AG09309 (cell line): ENCODE measurements at regions not wholly inside any gene's neighbourhood (a gene's known extent, or its start where the extent isn't known, plus 50 kb on each side); places are given as distances from the start of the nearest gene placed in this dataset.
"Not testable (repeated sequence)": the region's sequence is repeated elsewhere in the genome, so short reads cannot be mapped to it uniquely, and the experiment has no call there.

Experiments
- DNase-seq: peaks from one replicate; pipeline ENCODE4 v3.0.0-alpha.2; 2010; ENCODE audit warnings: low read depth
- H3K4me3 ChIP-seq: 2 replicates; pipeline ENCODE4 v1.5.1; 2011; ENCODE audit warnings: mild to moderate bottlenecking, low read depth, low read length, moderate library complexity; ENCODE audit not compliant: control insufficient read depth
- CTCF ChIP-seq: IDR thresholded peaks from 2 replicates; pipeline ENCODE4 v1.5.1; 2011; ENCODE audit warnings: mild to moderate bottlenecking, low read depth, low read length, inconsistent platforms; ENCODE audit not compliant: insufficient read depth, control insufficient read depth; ENCODE audit errors: missing control alignments

- TF ChIP-seq CTCF, result no peak
- DNase-seq, result no peak
- no peak overlapping the region for H3K4me3 ChIP-seq
These were observed 168.9 kb upstream of the INTU start for GRCh38 chr4:127463883-127464282.

- H3K4me3 ChIP-seq, result no peak overlapping the region
- no peak for TF ChIP-seq CTCF
- no peak for DNase-seq
These were observed 163.2 kb upstream of the INTU start for GRCh38 chr4:127469542-127469941.

GRCh38 chr4:127469959-127470809 lies 162.6 kb upstream of the INTU start:
- DNase-seq, result no peak
- H3K4me3 ChIP-seq, result no peak overlapping the region
- TF ChIP-seq CTCF, result no peak

- not testable (repeated sequence) for H3K4me3 ChIP-seq, DNase-seq
These were observed 154.5 kb upstream of the INTU start for GRCh38 chr4:127478271-127478670.

GRCh38 chr4:127479031-127479622 lies 153.6 kb upstream of the INTU start:
- TF ChIP-seq CTCF, result peak; percentile 41
- H3K4me3 ChIP-seq, result no peak overlapping the region
- no peak for DNase-seq

- TF ChIP-seq CTCF, result no peak
- H3K4me3 ChIP-seq, result no peak overlapping the region
- no peak for DNase-seq
These were observed 150.7 kb upstream of the INTU start for GRCh38 chr4:127482049-127482448.

GRCh38 chr4:127484117-127484516 lies 148.6 kb upstream of the INTU start:
- no peak for TF ChIP-seq CTCF
- no peak for DNase-seq
- no peak overlapping the region for H3K4me3 ChIP-seq
